ENCODE measurements at regions not wholly inside any gene's neighbourhood (a gene's known extent, or its start where the extent isn't known, plus 50 kb on each side); places are given as distances from the start of the nearest gene placed in this dataset.

DNA sequence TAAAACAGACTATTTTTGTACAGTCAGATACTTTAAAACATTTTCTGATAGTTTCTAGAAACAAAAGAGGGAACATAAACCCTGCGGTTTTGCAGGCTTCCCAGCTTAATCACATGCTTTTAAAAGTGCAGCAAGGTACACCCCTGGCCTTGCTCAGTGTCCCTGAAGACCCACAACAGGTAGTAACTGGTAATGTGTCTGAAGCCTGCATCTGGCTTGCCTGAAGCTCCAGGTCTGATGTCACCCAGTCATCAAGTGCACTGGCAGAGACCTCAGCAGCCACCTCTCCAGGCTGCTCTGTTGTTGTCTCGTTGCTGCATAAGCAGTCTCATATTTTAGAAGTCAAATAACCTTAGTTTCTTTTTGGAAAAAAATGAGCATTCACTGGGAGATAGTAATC, 376.1 kb upstream of the MTPN start:
- intact Hi-C loops (cut with micrococcal nuclease; ENCODE audit: unreplicated experiment) = no loop called here
- H3K9me3 Mint-ChIP-seq (ENCODE audit: unreplicated experiment) = no peaks in the 10 kb centered on the region
- H3K27ac Mint-ChIP-seq (ENCODE audit: unreplicated experiment) = no peak overlapping the region
- BruUV-seq (replicated peaks) = no TSS peak
- H3K27me3 Mint-ChIP-seq (ENCODE audit: insufficient read depth, unreplicated experiment) = peaks cover 5% of the 10 kb centered on the region
- ChIA-PET POLR2A (no interaction called here), CTCF (no interaction called here)
- no peaks in the 10 kb centered on the region for H3K9me3 ChIP-seq
- H3K36me3 Mint-ChIP-seq (ENCODE audit: insufficient read depth, unreplicated experiment) = no peaks in the 10 kb centered on the region
- no peak overlapping the region for H3K4me3 Mint-ChIP-seq (ENCODE audit: unreplicated experiment)
- no peaks in the 10 kb centered on the region for H3K4me1 ChIP-seq
- no peaks in the 10 kb centered on the region for H3K4me1 Mint-ChIP-seq (ENCODE audit: low read depth, unreplicated experiment)
- H3K4me3 ChIP-seq (ENCODE audit: low read depth, low read length) = no peak overlapping the region
- TF ChIP-seq CTCF (IDR thresholded peaks at IDR 0.05; ENCODE audit: insufficient read depth in 1 of 2, low read depth in 1 of 2, low read length in 1 of 2, severe bottlenecking in 1 of 2, unreplicated experiment in 1 of 2) = no peak
- no peaks in the 10 kb centered on the region for H3K36me3 ChIP-seq (ENCODE audit: control insufficient read depth, insufficient read depth, low read length)
- no peak for DNase-seq
- H3K27me3 ChIP-seq (replicated peaks; ENCODE audit: control insufficient read depth, insufficient read depth, low read length) = no peaks in the 10 kb centered on the region

DNA sequence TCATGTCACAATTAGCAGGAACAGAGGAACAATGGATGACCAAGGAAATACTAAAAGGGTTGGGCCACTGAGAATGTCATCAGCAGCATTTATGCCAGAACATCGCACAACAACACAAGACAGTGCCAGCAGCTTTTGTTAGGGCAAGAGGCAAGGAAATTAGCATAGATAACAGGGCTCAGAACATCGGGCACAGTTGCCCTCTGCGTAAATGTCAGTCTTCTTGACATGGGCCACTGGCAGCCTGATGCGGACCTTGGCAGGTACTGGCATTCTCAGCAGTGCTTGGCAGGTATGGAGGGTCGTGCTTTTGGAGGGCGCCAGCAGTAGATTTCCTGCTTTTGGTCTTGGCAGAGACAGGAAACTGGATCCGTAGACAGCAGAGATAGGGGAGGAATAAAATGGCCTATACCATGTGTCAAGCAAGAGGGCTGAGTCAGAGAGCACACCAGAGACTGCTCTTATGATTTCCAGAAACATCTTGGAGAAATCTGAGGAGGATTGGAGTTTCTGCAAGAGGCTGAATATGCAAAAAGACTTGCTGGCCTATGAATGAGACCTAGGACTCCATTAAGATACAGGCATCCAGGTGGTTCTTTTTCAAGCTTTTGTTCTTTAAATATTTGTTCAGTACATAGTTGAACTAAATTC, 371.5 kb upstream of the MTPN start:
- no peaks in the 10 kb centered on the region for H3K4me1 ChIP-seq
- H3K4me3 ChIP-seq (ENCODE audit: low read depth, low read length) = no peak overlapping the region
- H3K4me3 Mint-ChIP-seq (ENCODE audit: unreplicated experiment) = no peak overlapping the region
- ChIA-PET POLR2A (no interaction called here), CTCF (no interaction called here)
- TF ChIP-seq CTCF (IDR thresholded peaks at IDR 0.05; ENCODE audit: insufficient read depth in 1 of 2, low read depth in 1 of 2, low read length in 1 of 2, severe bottlenecking in 1 of 2, unreplicated experiment in 1 of 2) = no peak
- no peaks in the 10 kb centered on the region for H3K36me3 ChIP-seq (ENCODE audit: control insufficient read depth, insufficient read depth, low read length)
- H3K27ac Mint-ChIP-seq (ENCODE audit: unreplicated experiment) = no peak overlapping the region
- H3K27me3 Mint-ChIP-seq (ENCODE audit: insufficient read depth, unreplicated experiment) = no peaks in the 10 kb centered on the region
- no peaks in the 10 kb centered on the region for H3K9me3 ChIP-seq
- no peak for DNase-seq
- no peaks in the 10 kb centered on the region for H3K4me1 Mint-ChIP-seq (ENCODE audit: low read depth, unreplicated experiment)
- no peaks in the 10 kb centered on the region for H3K9me3 Mint-ChIP-seq (ENCODE audit: unreplicated experiment)
- no peaks in the 10 kb centered on the region for H3K36me3 Mint-ChIP-seq (ENCODE audit: insufficient read depth, unreplicated experiment)
- no peaks in the 10 kb centered on the region for H3K27me3 ChIP-seq (replicated peaks; ENCODE audit: control insufficient read depth, insufficient read depth, low read length)
- BruUV-seq (replicated peaks) = no TSS peak
- intact Hi-C loops (cut with micrococcal nuclease; ENCODE audit: unreplicated experiment) = no loop called here

DNA sequence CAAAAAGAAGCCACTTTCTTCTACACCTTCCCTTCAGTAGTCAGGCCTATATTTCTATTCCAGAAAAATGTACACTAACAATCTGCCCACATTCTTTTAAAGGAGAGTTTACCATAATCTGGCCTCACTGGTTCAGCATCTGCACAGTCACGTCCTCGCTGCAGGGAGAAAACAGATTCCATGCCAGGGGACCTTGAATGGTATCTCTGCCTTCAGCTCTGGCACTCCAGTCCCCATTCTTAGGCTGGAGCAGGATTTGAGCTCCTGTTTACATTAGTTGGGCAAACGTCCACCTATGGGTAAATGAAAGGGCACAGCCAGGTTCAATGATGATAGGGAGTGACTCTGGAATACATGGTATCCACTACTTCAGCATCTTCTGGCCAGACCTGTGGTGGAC, 371.0 kb upstream of the MTPN start:
- ChIA-PET CTCF (no interaction called here), POLR2A (no interaction called here)
- Mint-ChIP-seq H3K36me3 (ENCODE audit: insufficient read depth, unreplicated experiment) (no peaks in the 10 kb centered on the region), H3K4me3 (ENCODE audit: unreplicated experiment) (no peak overlapping the region), H3K27ac (ENCODE audit: unreplicated experiment) (no peak overlapping the region), H3K27me3 (ENCODE audit: insufficient read depth, unreplicated experiment) (no peaks in the 10 kb centered on the region), H3K4me1 (ENCODE audit: low read depth, unreplicated experiment) (no peaks in the 10 kb centered on the region), H3K9me3 (ENCODE audit: unreplicated experiment) (no peaks in the 10 kb centered on the region)
- intact Hi-C loops (cut with micrococcal nuclease; ENCODE audit: unreplicated experiment) = no loop called here
- H3K9me3 ChIP-seq = no peaks in the 10 kb centered on the region
- no peaks in the 10 kb centered on the region for H3K4me1 ChIP-seq
- no peak for DNase-seq
- BruUV-seq (replicated peaks) = no TSS peak
- no peaks in the 10 kb centered on the region for H3K36me3 ChIP-seq (ENCODE audit: control insufficient read depth, insufficient read depth, low read length)
- TF ChIP-seq CTCF (IDR thresholded peaks at IDR 0.05; ENCODE audit: insufficient read depth in 1 of 2, low read depth in 1 of 2, low read length in 1 of 2, severe bottlenecking in 1 of 2, unreplicated experiment in 1 of 2) = no peak
- H3K27me3 ChIP-seq (replicated peaks; ENCODE audit: control insufficient read depth, insufficient read depth, low read length) = no peaks in the 10 kb centered on the region
- H3K4me3 ChIP-seq (ENCODE audit: low read depth, low read length) = no peak overlapping the region
